RWPE1 (cell line): ENCODE measurements at regions not wholly inside any gene's neighbourhood (a gene's known extent, or its start where the extent isn't known, plus 50 kb on each side); places are given as distances from the start of the nearest gene placed in this dataset.

Source experiments
- CTCF ChIA-PET: fragments of 350-600 bp; sonication (Branson Sonifier 250); formaldehyde crosslinking; extraction: SDS; loops from one replicate; lab custom pipeline; 2021; lab: Yijun Ruan, JAX
- POLR2A ChIA-PET: fragments of 400-600 bp; formaldehyde crosslinking; extraction: SDS; loops from one replicate; lab custom pipeline; 2020; ENCODE audit warnings: antibody characterized with exemption; ENCODE audit not compliant: low non-redundant PET; lab: Yijun Ruan, JAX
- DNase-seq: peaks from one replicate; pipeline ENCODE4 v3.0.0; 2012; ENCODE audit warnings: low spot score
- H3K27ac ChIP-seq: fragments of 450-650 bp; 2 replicates; pipeline ENCODE4 v1.5.1; 2017
- TF ChIP-seq, protein P1 (sequence below): fragments of 450-650 bp; conservative IDR thresholded peaks from 2 replicates; pipeline ENCODE4 v1.5.1; 2017; ENCODE audit warnings: low read depth, mild to moderate bottlenecking

DNA sequence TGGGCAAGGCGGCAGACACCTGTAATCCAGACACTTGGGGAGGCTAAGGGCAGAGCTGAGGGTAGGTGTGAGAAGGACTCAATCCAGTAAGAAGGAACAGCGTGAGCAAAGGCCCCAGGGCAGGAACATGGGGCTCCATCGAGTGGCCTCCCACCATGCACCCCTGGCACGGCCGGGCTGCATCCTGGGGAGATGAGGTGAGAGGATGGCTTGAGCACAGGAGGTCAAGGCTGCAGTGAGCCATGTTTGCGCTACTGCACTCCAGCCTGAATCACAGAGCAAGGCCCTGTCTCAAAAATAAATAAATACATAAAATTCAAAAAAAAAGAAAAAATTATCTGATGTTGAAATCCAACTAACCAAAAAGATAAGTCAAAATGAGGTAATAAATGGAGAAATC lies 58.5 kb downstream of the ARL6IP4 start:
- DNase-seq, result no peak
- TF ChIP-seq, protein P1, sequence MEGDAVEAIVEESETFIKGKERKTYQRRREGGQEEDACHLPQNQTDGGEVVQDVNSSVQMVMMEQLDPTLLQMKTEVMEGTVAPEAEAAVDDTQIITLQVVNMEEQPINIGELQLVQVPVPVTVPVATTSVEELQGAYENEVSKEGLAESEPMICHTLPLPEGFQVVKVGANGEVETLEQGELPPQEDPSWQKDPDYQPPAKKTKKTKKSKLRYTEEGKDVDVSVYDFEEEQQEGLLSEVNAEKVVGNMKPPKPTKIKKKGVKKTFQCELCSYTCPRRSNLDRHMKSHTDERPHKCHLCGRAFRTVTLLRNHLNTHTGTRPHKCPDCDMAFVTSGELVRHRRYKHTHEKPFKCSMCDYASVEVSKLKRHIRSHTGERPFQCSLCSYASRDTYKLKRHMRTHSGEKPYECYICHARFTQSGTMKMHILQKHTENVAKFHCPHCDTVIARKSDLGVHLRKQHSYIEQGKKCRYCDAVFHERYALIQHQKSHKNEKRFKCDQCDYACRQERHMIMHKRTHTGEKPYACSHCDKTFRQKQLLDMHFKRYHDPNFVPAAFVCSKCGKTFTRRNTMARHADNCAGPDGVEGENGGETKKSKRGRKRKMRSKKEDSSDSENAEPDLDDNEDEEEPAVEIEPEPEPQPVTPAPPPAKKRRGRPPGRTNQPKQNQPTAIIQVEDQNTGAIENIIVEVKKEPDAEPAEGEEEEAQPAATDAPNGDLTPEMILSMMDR, result no peak
- no peak overlapping the region for H3K27ac ChIP-seq
- ChIA-PET POLR2A (no interaction called here), CTCF (no interaction called here)

- no peak for DNase-seq
- H3K27ac ChIP-seq, result no peak overlapping the region
- POLR2A ChIA-PET, result no interaction called here
- CTCF ChIA-PET, result interaction anchor here (0.6 kb wide), 1 partner anchor 114 kb away, joined by 3 read pairs; no protein-coding TSS in a partner anchor
- TF ChIP-seq, protein P1, result no peak
Observed at GRCh38 chr12:123038486-123038885, 58.0 kb downstream of the ARL6IP4 start.

DNA sequence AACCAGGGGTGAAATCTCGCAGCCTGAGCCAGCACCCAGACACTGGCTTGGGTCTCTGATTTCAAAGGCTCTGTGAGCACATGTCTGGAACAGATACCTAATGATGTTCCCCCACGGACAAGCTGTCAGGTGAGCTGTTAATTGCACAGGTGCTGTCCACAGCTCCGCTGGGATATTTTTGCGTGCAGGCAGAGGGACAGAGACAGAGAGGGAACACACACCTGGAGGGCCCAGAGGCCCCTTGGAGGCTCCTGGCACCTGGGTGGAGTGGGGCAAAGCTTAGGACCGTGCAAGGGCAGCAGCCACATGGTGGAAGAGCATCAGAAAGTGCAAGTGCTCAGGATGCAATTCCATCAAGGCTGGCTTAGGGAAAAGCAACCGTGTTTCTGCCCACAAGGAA lies 57.3 kb downstream of the ARL6IP4 start:
- POLR2A ChIA-PET, result no interaction called here
- TF ChIP-seq, protein P1, result no peak
- CTCF ChIA-PET, result interaction anchor here (0.6 kb wide), 1 partner anchor 114 kb away, joined by 3 read pairs; no protein-coding TSS in a partner anchor

DNA sequence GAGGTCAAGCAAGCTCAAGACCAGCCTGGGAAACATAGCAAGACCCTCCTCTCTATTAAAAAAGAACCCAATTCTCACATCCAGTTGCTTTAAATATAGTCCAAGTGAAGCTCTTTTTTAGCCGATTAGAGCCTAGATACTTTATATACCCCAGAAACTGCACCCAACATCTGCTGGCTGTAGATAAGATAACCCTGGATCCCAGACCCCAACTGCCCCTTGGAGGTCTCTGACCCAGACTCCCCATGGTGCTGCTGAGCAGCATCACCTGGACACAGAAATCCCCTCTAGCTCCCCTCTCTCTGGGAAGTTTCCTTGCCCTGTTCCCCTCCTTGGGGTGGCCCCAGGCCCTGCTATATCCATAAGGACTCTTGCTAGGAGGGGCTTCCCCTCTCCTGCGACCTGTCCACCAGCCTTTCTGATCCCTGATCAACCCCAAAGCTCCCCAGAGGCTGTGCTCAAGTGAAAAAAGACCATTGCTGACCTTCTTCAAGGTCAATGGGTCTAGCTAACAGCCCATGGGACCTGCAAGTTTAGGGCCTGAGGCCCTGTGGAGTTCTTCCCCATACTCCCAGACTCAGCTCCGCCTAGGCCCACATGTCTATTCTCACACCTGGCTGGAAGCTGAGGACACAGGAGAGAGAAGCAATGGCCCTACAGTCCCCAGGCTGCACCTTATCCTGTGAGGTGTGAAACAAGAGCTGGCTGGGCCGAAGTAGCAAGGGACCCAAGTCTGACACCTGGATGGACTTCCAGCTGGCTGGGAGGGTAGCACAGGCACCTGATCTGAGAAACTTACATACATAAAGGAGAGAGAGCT lies 56.2 kb downstream of the ARL6IP4 start:
- POLR2A ChIA-PET, result no interaction called here
- H3K27ac ChIP-seq, result no peak overlapping the region
- CTCF ChIA-PET, result no interaction called here
- TF ChIP-seq, protein P1, result no peak
- DNase-seq, result no peak

More for the DNA sequence above, 57.3 kb downstream of the ARL6IP4 start:
- DNase-seq, result no peak
- H3K27ac ChIP-seq, result no peak overlapping the region

GRCh38 chr12:123035841-123036240 lies 55.4 kb downstream of the ARL6IP4 start:
- CTCF ChIA-PET, result interaction anchor here (0.7 kb wide), 1 partner anchor 34 kb away, joined by 4 read pairs; no protein-coding TSS in a partner anchor
- no peak for DNase-seq

GRCh38 chr12:123034865-123035264 lies 54.4 kb downstream of the ARL6IP4 start:
- no peak overlapping the region for H3K27ac ChIP-seq
- TF ChIP-seq, protein P1, result no peak
- POLR2A ChIA-PET, result no interaction called here
- CTCF ChIA-PET, result interaction anchor here (0.5 to 0.7 kb wide), 2 partner anchors 200 to 249 kb away, joined by 3 read pairs; no protein-coding TSS in a partner anchor
- peak; percentile 46 for DNase-seq

More at GRCh38 chr12:123035841-123036240, 55.4 kb downstream of the ARL6IP4 start:
- POLR2A ChIA-PET, result no interaction called here
- H3K27ac ChIP-seq, result no peak overlapping the region
- TF ChIP-seq, protein P1, result no peak
